Hepatocyte (in vitro differentiated cells): ENCODE measurements at regions not wholly inside any gene's neighbourhood (a gene's known extent, or its start where the extent isn't known, plus 50 kb on each side); places are given as distances from the start of the nearest gene placed in this dataset.
A peak's percentile ranks its signal among the peaks of the same experiment; 100 is the strongest.

Source experiments
- DNase-seq: peaks from one replicate; pipeline ENCODE4 v3.0.0-alpha.2; 2016; ENCODE audit warnings: low spot score
- H2AFZ ChIP-seq: fragments of 200-600 bp; sonication (generic); 2 replicates; pipeline ENCODE4 v1.6.0; 2016; ENCODE audit warnings: antibody characterized with exemption, mild to moderate bottlenecking
- H3K27ac ChIP-seq: fragments of 200-600 bp; sonication (generic); 2 replicates; pipeline ENCODE4 v1.5.1; 2016; ENCODE audit warnings: mild to moderate bottlenecking
- H3K27me3 ChIP-seq: fragments of 200-600 bp; sonication (generic); 2 replicates; pipeline ENCODE4 v1.6.1; 2016
- H3K36me3 ChIP-seq: fragments of 200-600 bp; sonication (generic); replicated peaks from 2 replicates; pipeline ENCODE4 v1.5.1; 2016; ENCODE audit warnings: low read depth; ENCODE audit not compliant: insufficient read depth
- H3K4me1 ChIP-seq: fragments of 200-600 bp; sonication (generic); 2 replicates; pipeline ENCODE4 v1.5.1; 2016; ENCODE audit warnings: mild to moderate bottlenecking, moderate library complexity; ENCODE audit not compliant: insufficient read depth
- H3K4me2 ChIP-seq: fragments of 200-600 bp; sonication (generic); 2 replicates; pipeline ENCODE4 v1.6.0; 2016
- H3K4me3 ChIP-seq: fragments of 200-600 bp; sonication (generic); 2 replicates; pipeline ENCODE4 v1.5.1; 2016; ENCODE audit warnings: mild to moderate bottlenecking
- H3K79me2 ChIP-seq: fragments of 200-600 bp; sonication (generic); 2 replicates; pipeline ENCODE4 v1.6.0; 2017; ENCODE audit warnings: mild to moderate bottlenecking
- H3K9me2 ChIP-seq: fragments of 200-600 bp; sonication (generic); replicated peaks from 2 replicates; pipeline ENCODE4 v1.6.0; 2017; ENCODE audit warnings: mild to moderate bottlenecking; ENCODE audit not compliant: insufficient read depth
- H3K9me3 ChIP-seq: fragments of 200-600 bp; sonication (generic); 2 replicates; pipeline ENCODE4 v1.5.1; 2016; ENCODE audit warnings: low read depth, mild to moderate bottlenecking
- H4K20me1 ChIP-seq: fragments of 200-600 bp; sonication (generic); 2 replicates; pipeline ENCODE4 v1.6.0; 2016; ENCODE audit warnings: mild to moderate bottlenecking; ENCODE audit not compliant: insufficient read depth, poor library complexity, severe bottlenecking
- CTCF ChIP-seq: fragments of 200-600 bp; sonication (generic); IDR thresholded peaks from 2 replicates; pipeline ENCODE4 v1.5.1; 2016; ENCODE audit warnings: antibody characterized with exemption, mild to moderate bottlenecking; ENCODE audit not compliant: poor library complexity
- EZH2 ChIP-seq: fragments of 200-600 bp; sonication (generic); IDR thresholded peaks from 2 replicates; pipeline ENCODE4 v1.6.1; 2016; ENCODE audit warnings: antibody characterized with exemption, mild to moderate bottlenecking, borderline replicate concordance
- EZH2phosphoT487 ChIP-seq: fragments of 200-600 bp; sonication (generic); IDR thresholded peaks from one replicate; pipeline ENCODE4 v1.6.1; 2018; ENCODE audit warnings: antibody characterized with exemption, mild to moderate bottlenecking, low read depth, moderate library complexity; ENCODE audit not compliant: unreplicated experiment, severe bottlenecking
- WGBS: methylation state at CpG from one replicate; pipeline ENCODE4 v1.1.6; 2016; ENCODE audit warnings: low lambda C conversion rate; ENCODE audit errors: missing lambda C conversion rate; 5-methylcytosine and 5-hydroxymethylcytosine counted together

GRCh38 chrX:22652596-22652995 is 347.2 kb upstream of the DDX53 start:
- Histone ChIP-seq H3K27ac (peak overlapping the region; percentile 85), H3K79me2 (no peaks in the 10 kb centered on the region), H4K20me1 (no peaks in the 10 kb centered on the region), H3K4me2 (no peak overlapping the region), H3K9me3 (no peaks in the 10 kb centered on the region), H3K9me2 (no peaks in the 10 kb centered on the region), H2AFZ (no peak overlapping the region), H3K27me3 (no peaks in the 10 kb centered on the region), H3K4me1 (peaks cover 11% of the 10 kb centered on the region), H3K36me3 (no peaks in the 10 kb centered on the region), H3K4me3 (no peak overlapping the region)
- WGBS: 38% methylated on average over 6 of the region's 6 CpGs
- TF ChIP-seq EZH2 (no peak), EZH2phosphoT487 (no peak), CTCF (no peak)
- DNase-seq: peak; percentile 66

GRCh38 chrX:22660756-22661155 is 339.0 kb upstream of the DDX53 start:
- H3K4me2 ChIP-seq: no peak overlapping the region
- WGBS: 54% methylated on average over 2 of the region's 2 CpGs
- no peaks in the 10 kb centered on the region for H3K4me1 ChIP-seq
- no peak for DNase-seq
- no peaks in the 10 kb centered on the region for H3K36me3 ChIP-seq
- H3K79me2 ChIP-seq: no peaks in the 10 kb centered on the region
- H3K27me3 ChIP-seq: no peaks in the 10 kb centered on the region
- H3K4me3 ChIP-seq: no peak overlapping the region
- H3K9me3 ChIP-seq: no peaks in the 10 kb centered on the region
- no peaks in the 10 kb centered on the region for H3K9me2 ChIP-seq
- no peak overlapping the region for H2AFZ ChIP-seq
- TF ChIP-seq EZH2 (no peak), CTCF (no peak), EZH2phosphoT487 (no peak)
- no peaks in the 10 kb centered on the region for H4K20me1 ChIP-seq
- no peak overlapping the region for H3K27ac ChIP-seq

GRCh38 chrX:22662776-22663175 is 337.0 kb upstream of the DDX53 start:
- Histone ChIP-seq H3K9me3 (no peaks in the 10 kb centered on the region), H3K79me2 (no peaks in the 10 kb centered on the region), H3K27ac (no peak overlapping the region), H3K4me1 (no peaks in the 10 kb centered on the region), H3K4me3 (no peak overlapping the region), H3K27me3 (no peaks in the 10 kb centered on the region), H2AFZ (no peak overlapping the region), H3K9me2 (no peaks in the 10 kb centered on the region), H3K36me3 (no peaks in the 10 kb centered on the region), H3K4me2 (no peak overlapping the region), H4K20me1 (no peaks in the 10 kb centered on the region)
- DNase-seq: no peak
- WGBS: 69% methylated on average over 1 of the region's 1 CpG
- TF ChIP-seq CTCF (no peak), EZH2 (no peak), EZH2phosphoT487 (no peak)

GRCh38 chrX:22664826-22665225 is 334.9 kb upstream of the DDX53 start:
- H3K36me3 ChIP-seq: no peaks in the 10 kb centered on the region
- H3K4me1 ChIP-seq: no peaks in the 10 kb centered on the region
- no peaks in the 10 kb centered on the region for H3K9me3 ChIP-seq
- no peaks in the 10 kb centered on the region for H3K9me2 ChIP-seq
- no peak overlapping the region for H3K4me2 ChIP-seq
- no peaks in the 10 kb centered on the region for H3K79me2 ChIP-seq
- no peak overlapping the region for H3K27ac ChIP-seq
- no peaks in the 10 kb centered on the region for H3K27me3 ChIP-seq
- WGBS: 83% methylated on average over 3 of the region's 3 CpGs
- TF ChIP-seq EZH2phosphoT487: no peak
- TF ChIP-seq CTCF: no peak
- TF ChIP-seq EZH2: no peak
- no peaks in the 10 kb centered on the region for H4K20me1 ChIP-seq
- no peak overlapping the region for H2AFZ ChIP-seq
- DNase-seq: no peak
- H3K4me3 ChIP-seq: no peak overlapping the region
